ENCODE measurements at regions not wholly inside any gene's neighbourhood (a gene's known extent, or its start where the extent isn't known, plus 50 kb on each side); places are given as distances from the start of the nearest gene placed in this dataset.

DNA sequence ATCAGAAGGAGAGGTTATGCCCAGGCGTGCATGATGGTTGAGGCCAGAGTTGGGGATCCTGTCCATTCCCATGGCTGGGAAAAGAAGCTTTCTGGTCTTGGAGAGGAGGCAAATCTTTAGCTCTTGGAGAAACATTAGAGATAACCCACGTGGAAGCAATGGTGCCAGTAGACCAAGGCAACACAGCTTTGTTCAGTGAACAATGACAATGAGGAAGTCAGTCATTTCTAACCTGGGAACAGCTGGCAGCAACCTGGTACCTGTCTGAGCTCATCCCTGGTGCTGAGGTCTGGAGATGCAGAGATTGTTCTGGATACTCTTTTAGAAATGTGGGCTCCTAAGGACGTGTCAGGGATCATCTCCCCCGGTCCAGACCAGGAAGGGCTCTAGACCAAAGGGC lies 76.7 kb upstream of the PAX1 start:
- Histone ChIP-seq H3K36me3 (ENCODE audit: control insufficient read depth, insufficient read depth, low read length) (no peaks in the 10 kb centered on the region), H3K79me1 (ENCODE audit: low read depth in 1 of 2, low read length in 2 of 2) (no peaks in the 10 kb centered on the region), H3K9me3 (ENCODE audit: control insufficient read depth, insufficient read depth, low read length) (peaks cover 15% of the 10 kb centered on the region), H4K91ac (ENCODE audit: insufficient read depth, low read depth, low read length) (no peak overlapping the region), H2BK5ac (ENCODE audit: low read depth, low read length, poor library complexity, severe bottlenecking) (no peak overlapping the region), H3K27me3 (ENCODE audit: control insufficient read depth, insufficient read depth, low read length) (no peaks in the 10 kb centered on the region), H4K8ac (ENCODE audit: low read depth in 2 of 2, low read length in 2 of 2) (no peak overlapping the region), H3K27ac (ENCODE audit: insufficient read depth, low read length) (no peak overlapping the region), H3K4me2 (ENCODE audit: low read depth, low read length) (no peak overlapping the region), H2AK5ac (ENCODE audit: low read depth, low read length) (no peak overlapping the region), H3K14ac (replicated peaks; ENCODE audit: low read depth, low read length) (no peak overlapping the region), H3K4me3 (ENCODE audit: insufficient read depth, low read depth, low read length) (no peak overlapping the region), H3K4ac (ENCODE audit: low read depth, low read length) (no peak overlapping the region), H2BK15ac (ENCODE audit: low read depth, low read length) (no peak overlapping the region), H2BK120ac (ENCODE audit: low read depth, low read length) (no peak overlapping the region), H2AK9ac (replicated peaks; ENCODE audit: low read depth, low read length, poor library complexity) (no peak overlapping the region), H4K5ac (ENCODE audit: low read depth, low read length) (no peak overlapping the region), H4K20me1 (ENCODE audit: insufficient read depth, low read length) (no peaks in the 10 kb centered on the region), H2AFZ (replicated peaks; ENCODE audit: low read length, poor library complexity) (no peak overlapping the region), H3K56ac (ENCODE audit: extremely low read depth, insufficient read depth, low read length) (no peak overlapping the region), H3K9ac (ENCODE audit: low read depth, low read length) (no peak overlapping the region), H3K9me1 (ENCODE audit: insufficient read depth, low read length) (no peaks in the 10 kb centered on the region), H2BK20ac (ENCODE audit: low read depth, low read length) (no peak overlapping the region), H3K23ac (ENCODE audit: low read depth, low read length) (no peak overlapping the region), H3K4me1 (ENCODE audit: control insufficient read depth, insufficient read depth, low read length) (no peaks in the 10 kb centered on the region), H3K18ac (ENCODE audit: low read depth, low read length) (no peak overlapping the region)
- TF ChIP-seq MAFK (IDR thresholded peaks at IDR 0.05; ENCODE audit: low read depth, low read length) (no peak), CHD1 (IDR thresholded peaks at IDR 0.05; ENCODE audit: low read depth, low read length) (no peak), RFX5 (IDR thresholded peaks at IDR 0.05; ENCODE audit: low read depth, low read length) (no peak)
- TF ChIP-seq, protein P1, sequence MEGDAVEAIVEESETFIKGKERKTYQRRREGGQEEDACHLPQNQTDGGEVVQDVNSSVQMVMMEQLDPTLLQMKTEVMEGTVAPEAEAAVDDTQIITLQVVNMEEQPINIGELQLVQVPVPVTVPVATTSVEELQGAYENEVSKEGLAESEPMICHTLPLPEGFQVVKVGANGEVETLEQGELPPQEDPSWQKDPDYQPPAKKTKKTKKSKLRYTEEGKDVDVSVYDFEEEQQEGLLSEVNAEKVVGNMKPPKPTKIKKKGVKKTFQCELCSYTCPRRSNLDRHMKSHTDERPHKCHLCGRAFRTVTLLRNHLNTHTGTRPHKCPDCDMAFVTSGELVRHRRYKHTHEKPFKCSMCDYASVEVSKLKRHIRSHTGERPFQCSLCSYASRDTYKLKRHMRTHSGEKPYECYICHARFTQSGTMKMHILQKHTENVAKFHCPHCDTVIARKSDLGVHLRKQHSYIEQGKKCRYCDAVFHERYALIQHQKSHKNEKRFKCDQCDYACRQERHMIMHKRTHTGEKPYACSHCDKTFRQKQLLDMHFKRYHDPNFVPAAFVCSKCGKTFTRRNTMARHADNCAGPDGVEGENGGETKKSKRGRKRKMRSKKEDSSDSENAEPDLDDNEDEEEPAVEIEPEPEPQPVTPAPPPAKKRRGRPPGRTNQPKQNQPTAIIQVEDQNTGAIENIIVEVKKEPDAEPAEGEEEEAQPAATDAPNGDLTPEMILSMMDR (conservative IDR thresholded peaks at IDR 0.05; ENCODE audit: low read depth, low read length) = no peak
- WGBS, 2 experiments (ENCODE audit: extremely low coverage in 2 of 2, insufficient read length in 1 of 2) = 0% methylated on average over 1 of the region's 4 CpGs; no CpG with 5 or more reads in 1 of the 2 experiments
- CTCF ChIA-PET = no interaction called here
- in situ Hi-C loops (cut with MboI; ENCODE audit: low sequenced_read_pairs) (no loop called here), dilution Hi-C loops (cut with HindIII; ENCODE audit: low sequenced_read_pairs, unreplicated experiment) (no loop called here), intact Hi-C loops (cut with micrococcal nuclease) (no loop called here)
- ATAC-seq (ENCODE audit: low read depth) = no peak
- BruUV-seq (replicated peaks) = no TSS peak
- POLR2A ChIA-PET (ENCODE audit: unreplicated experiment) = no interaction called here
- DNase-seq = no peak

Data from IMR-90 (cell line).